SK-N-SH treated with all-trans-retinoic acid at 6 μM for 48 hours (cell line): ENCODE measurements at regions not wholly inside any gene's neighbourhood (a gene's known extent, or its start where the extent isn't known, plus 50 kb on each side); places are given as distances from the start of the nearest gene placed in this dataset.

Experiments
- RARB ChIP-seq: fragments of 250-450 bp; sonication (Bioruptor Pico); IDR thresholded peaks from 2 replicates; pipeline ENCODE4 v1.8.0; 2021; ENCODE audit warnings: mild to moderate bottlenecking, moderate library complexity
- TOX ChIP-seq: fragments of 250-450 bp; sonication (Bioruptor Pico); IDR thresholded peaks from 2 replicates; pipeline ENCODE4 v1.8.0; 2021; ENCODE audit warnings: mild to moderate bottlenecking, moderate library complexity, borderline replicate concordance

- TF ChIP-seq TOX (no peak), RARB (CRISPR knock-in tag) (no peak)
These were observed 87.4 kb downstream of the ZNF467 start for GRCh38 chr7:149686011-149686410.
